HG02610 (cell line): ENCODE measurements at regions not wholly inside any gene's neighbourhood (a gene's known extent, or its start where the extent isn't known, plus 50 kb on each side); places are given as distances from the start of the nearest gene placed in this dataset.

Experiments
- ATAC-seq: cut with Tn5 transposase; IDR thresholded peaks from one replicate; pipeline ENCODE4 v1.9.1; 2021; ENCODE audit warnings: mild to moderate bottlenecking, moderate library complexity; ENCODE audit not compliant: unreplicated experiment

GRCh38 chr2:181240844-181241243 lies 216.3 kb upstream of the ITGA4 start:
- ATAC-seq, result no peak

- no peak for ATAC-seq
These were observed 215.8 kb upstream of the ITGA4 start for GRCh38 chr2:181241366-181241765.

- peak; percentile 93 for ATAC-seq
These were observed 215.4 kb upstream of the ITGA4 start for GRCh38 chr2:181241797-181242196.

DNA sequence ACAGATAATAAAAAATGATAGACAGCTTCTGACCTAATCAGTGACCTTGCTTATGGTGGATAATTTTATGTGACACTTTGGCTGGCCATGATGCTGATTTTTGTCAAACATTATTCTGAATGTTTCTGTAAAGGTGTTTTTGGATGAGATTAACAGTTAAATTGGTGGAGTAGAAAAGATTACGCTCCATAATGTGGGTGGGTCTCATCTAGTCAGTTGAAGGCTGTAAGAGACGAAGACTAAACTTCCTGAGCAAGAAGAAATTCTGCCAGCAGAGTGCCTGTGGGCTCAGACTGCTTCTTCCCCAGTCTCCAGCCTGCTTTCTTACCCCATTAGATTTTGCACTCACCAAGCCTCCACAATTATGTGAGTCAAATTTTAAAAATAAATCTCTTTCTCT lies 214.9 kb upstream of the ITGA4 start:
- no peak for ATAC-seq

GRCh38 chr2:181243319-181243718 lies 213.9 kb upstream of the ITGA4 start:
- no peak for ATAC-seq

DNA sequence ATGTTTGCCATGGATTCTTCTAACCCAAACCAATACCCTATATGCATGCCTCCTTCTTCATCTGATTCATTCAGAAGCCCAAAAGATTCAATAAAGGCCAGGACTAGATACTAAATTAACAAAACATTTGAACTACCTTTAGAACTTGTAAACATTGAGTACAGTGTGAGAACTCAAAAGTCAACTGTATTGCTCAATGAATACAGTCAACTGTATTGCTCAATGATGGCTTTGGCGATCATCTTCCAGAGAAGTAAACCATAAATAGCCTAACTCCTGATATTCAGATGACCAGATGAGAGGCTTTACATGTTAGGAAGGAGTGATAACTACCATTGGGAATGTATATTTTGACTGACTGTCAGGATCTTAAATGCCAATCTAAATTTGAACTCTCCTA lies 206.5 kb upstream of the ITGA4 start:
- no peak for ATAC-seq

GRCh38 chr2:181252262-181253148 lies 204.7 kb upstream of the ITGA4 start:
- ATAC-seq, result peak; percentile 62

DNA sequence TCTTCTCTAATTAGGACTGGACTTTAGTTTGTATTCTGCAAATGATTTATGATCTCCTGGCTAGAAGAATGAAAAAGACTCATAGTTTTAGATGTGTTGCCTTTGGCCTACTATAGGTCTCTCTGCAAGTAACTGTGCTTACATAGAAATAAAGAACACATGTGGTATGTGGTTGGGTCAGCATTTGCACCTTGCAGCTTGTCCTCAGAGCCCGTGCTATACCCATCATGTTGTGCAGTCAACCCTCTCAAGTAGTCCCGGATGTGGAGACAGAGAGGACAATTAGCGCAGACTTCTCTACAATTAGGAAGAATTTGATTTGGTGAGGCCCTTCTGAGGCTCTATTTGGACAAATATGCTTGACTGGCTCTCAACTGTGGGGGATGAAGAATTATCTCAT lies 203.7 kb upstream of the ITGA4 start:
- no peak for ATAC-seq

DNA sequence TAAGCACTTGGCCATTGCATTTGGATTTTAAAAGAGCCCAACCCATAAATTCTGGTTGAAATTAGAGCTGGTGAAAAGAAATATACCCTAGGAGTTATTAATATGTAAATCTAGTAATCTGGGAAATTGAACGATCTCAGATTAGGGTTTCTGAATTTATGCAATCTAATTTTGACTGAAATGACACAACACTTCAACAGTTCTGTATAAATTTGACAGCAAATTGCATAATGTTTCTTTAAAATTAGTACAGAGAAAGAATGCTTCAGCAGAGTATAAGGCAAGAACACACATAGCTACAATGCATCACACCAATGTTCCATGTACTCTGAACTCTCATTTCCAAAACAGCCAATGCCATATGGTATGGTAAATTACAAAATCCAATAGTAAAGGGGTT lies 201.5 kb upstream of the ITGA4 start:
- no peak for ATAC-seq

DNA sequence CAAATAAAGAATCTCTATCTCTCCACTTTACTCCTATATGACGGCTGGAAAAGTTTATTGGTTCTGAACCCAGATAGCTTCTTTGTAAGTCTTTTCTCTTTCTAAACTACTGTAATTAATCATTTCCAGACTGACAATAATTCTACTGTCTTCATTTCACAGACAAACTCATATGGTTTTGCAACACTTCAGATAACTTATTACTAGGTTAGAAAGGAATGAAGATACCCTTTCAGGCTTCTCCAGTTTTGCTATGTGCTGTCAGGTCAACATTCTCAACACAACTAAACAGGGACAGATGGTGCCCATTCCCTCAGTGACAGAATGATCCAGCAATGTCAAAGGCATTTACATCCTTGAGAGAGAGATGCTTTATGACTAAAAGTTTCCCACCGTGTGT lies 198.5 kb upstream of the ITGA4 start:
- ATAC-seq, result no peak

- ATAC-seq, result no peak
These were observed 194.4 kb upstream of the ITGA4 start for GRCh38 chr2:181262782-181263181.

DNA sequence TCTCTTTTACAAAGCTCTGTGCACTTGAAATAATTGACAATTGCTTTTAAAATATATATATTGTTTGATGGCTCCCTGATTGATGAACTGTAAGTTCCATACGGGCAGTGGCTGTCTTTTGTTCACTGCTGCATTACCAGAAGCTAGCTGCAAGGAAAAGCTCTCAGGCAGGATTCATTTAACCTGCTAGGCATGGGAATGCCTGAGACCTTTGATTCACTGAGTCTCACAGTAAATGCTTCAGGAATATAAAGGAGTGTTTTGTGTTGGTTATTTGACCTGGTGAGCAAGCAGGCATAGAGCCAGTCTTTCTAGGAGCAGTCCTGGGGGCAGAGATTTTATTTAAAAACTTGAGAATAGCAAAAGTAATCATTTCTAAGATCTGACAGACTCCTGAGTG lies 193.2 kb upstream of the ITGA4 start:
- no peak for ATAC-seq

DNA sequence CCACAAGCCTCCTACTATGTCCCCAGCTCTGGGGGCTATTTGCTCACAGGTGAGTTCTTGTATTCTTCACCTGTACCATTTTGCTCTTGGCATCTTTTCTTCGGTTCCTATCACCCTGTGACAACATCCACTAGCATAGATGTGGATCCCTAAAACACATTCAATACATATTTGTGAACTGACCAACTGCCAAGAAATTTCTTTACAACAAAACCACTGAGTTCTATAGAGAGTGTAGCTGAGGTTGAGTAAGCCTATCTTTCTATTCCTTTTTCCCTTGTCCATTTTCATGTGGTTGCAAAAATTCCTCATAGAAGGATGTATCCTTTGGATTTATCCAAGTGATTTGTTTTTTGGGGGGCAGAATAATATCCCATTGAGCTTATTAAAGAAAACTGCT lies 192.7 kb upstream of the ITGA4 start:
- no peak for ATAC-seq

GRCh38 chr2:181266614-181267013 lies 190.6 kb upstream of the ITGA4 start:
- no peak for ATAC-seq

DNA sequence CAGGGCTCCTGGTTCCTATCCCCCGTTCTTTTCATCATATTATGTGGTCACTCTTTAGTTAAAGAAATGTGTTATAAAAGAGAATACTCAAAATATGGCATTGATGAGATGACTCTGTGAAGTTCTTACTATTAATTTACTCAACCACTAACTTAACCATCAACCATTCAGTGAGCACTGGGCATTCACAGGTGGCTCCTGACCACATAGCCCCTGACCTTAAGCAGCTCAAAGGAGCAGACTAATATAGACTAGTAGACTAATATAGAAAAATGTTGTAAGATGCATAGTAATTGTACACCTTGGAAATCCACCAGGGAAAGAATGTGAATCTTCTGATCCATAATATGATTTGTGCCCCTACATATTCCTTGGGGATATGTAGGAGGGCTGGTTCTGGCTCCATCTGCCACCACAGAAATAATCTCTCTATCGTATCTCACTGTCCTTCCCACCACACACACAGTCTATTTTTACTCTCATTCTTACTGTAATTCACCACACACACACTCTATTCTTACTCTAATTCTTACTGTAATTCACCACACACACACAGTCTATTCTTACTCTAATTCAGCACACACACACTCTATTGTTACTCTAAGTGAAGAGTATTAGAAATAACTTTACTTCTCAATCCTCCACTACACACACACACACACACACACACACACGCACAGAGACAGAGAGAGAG lies 188.9 kb upstream of the ITGA4 start:
- ATAC-seq, result peak; percentile 89

DNA sequence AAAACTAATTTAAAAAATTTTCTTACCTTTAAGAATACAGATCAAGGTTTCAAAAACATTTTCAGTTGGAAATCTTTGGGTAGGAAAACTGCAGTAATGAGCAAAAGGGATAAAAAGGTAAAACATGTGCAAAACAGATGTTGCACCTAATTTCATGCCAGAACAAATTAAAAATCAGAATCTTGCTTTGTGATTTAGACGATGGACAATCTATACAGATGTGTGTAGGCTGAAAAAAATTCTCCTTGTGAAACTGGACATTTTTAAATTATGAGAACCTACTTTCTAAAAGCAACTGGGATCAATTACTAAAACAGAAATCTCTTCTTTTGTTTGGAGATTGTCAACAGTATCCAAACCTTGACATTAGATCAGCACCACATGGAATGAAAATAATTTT lies 183.2 kb upstream of the ITGA4 start:
- no peak for ATAC-seq

DNA sequence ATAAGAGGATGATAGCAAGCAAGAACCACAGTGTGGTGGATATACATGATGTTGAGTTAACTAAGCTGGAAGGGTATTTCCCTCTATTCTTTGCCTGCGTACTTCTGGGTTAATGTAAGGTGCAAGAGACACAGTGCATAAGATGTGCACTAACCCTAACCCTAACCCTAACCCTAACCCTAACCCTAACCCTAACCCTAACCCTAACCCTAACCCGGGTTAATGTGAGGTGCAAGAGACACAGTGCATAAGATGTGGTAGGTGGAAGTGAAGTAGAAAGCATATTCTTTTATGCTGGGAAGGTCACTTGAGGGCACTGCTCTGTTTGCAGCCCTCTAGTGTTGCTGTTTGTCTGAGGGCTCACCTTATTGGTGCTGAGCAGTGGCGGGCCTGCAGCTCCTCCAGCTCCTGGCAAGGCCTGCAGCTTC lies 181.5 kb upstream of the ITGA4 start:
- ATAC-seq, result peak; percentile 62

- ATAC-seq, result peak; percentile 50
These were observed 175.9 kb upstream of the ITGA4 start for GRCh38 chr2:181281206-181281832.

DNA sequence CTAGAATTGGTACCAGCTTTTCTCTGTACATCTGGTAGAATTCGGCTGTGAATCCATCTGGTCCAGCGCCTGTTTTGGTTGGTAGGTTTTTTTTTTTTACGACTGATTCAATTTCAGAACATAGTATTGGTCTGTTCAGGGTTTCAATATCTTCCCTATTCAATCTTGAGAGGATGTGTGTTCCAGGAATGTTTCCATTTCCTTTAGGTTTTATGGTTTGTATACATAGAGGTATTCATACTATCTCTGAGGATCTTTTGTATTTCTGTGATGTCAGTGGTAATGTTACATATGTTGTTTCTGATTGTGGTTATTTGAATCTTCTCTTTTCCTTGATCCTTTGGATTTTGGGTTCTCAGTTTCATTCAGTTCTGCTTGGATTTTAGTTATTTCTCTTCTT lies 172.1 kb upstream of the ITGA4 start:
- no peak for ATAC-seq

DNA sequence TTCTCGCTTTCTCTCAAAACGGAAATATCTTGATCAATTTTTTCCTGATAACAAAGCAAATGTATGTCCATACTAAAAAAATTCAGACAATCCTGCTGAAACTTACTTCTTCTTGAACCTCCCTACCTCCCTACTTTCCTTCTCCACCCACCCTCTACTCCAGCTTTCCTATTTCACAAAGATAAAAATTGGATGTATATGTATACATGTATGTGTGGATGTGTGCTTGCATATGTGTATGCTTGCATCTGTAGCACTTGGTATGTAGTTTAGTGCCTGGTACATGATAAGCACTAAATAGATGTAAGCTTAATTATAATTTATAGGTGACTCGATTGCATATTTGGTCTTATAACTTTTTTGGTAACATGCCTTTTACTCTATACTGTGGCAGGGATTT lies 167.5 kb upstream of the ITGA4 start:
- no peak for ATAC-seq

- ATAC-seq, result no peak
These were observed 167.0 kb upstream of the ITGA4 start for GRCh38 chr2:181290182-181290581.

- no peak for ATAC-seq
These were observed 162.2 kb upstream of the ITGA4 start for GRCh38 chr2:181294979-181295378.
